ENCODE measurements at regions not wholly inside any gene's neighbourhood (a gene's known extent, or its start where the extent isn't known, plus 50 kb on each side); places are given as distances from the start of the nearest gene placed in this dataset.

DNA sequence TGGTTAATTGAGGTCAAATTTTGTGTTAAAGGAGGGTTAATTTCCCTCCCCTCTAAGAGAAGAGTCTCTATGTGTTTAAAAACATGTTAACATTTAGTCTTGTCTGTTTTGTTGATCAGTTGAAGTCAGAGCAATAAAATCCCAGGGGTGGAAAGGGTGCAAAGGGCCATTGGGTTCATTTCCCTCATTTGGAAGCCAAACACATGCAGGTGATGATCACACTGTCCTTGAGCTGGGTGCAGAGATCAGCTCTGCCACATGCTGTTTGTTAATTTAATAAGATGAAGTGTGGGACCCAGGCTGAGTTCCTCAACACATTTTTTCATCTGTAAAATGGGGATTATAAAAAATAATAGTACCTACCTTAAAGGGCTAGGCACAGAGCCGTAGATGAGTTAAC lies 260.9 kb downstream of the LPIN1 start:
- TF ChIP-seq CTCF (IDR thresholded peaks at IDR 0.05), result no peak
- TF ChIP-seq POLR2A (IDR thresholded peaks at IDR 0.05), result no peak
